ENCODE measurements at regions not wholly inside any gene's neighbourhood (a gene's known extent, or its start where the extent isn't known, plus 50 kb on each side); places are given as distances from the start of the nearest gene placed in this dataset.

DNA sequence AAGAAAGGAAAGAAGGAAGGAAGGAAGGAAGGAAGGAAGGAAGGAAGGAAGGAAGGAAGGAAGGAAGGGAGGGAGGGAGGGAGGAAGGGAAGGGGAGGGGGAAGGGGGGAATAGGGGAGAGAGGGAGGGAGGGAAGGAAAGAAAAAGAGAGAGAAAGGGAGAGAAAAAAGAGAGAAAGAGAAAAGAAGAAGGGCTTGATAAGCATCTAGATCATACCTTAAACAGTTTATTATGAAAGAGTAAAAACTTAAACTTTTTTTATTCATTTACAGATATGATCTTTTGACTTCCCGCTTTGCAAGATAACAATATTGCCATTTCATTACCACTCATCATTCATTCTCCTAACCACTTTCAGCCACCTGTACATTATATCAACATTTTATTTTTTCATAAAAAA, 53.6 kb upstream of the TMEM106B start:
- intact Hi-C loops (cut with DNase I), result no loop called here
- TF ChIP-seq POLR2A (IDR thresholded peaks at IDR 0.05) (no peak), CTCF (IDR thresholded peaks at IDR 0.05) (no peak)

DNA sequence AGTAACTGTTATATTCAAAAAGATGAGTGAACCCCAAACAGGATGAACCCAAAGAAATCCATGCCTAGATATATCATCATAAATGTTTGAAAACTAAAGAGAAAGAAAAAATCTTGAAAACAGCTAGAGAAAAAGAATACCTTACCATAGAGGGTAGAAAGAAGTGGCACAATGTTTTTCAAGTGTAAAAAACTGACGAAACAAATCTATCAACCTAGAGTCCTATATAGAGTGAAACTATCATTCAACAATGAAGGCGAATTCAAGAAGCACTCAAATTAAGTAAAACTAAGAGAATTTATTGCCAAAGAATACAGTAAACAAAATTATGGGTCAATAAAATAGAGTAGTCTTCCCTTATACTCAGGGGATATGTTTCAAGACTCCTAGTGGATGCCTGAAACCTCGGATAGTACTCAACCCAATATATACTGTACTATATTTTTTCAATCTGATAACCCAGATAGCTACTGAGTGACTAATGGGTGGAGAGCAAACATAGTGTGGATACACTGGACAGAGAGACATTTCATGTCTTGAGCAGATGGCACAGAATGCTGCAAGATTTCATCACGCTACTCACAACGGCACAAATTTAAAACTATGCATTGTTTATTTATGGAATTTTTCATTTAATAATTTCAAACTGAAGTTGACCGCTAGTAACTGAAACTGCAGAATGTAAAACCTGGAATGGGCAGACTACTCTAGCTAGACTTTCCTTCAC, 52.6 kb upstream of the TMEM106B start:
- intact Hi-C loops (cut with DNase I), result no loop called here
- Histone ChIP-seq H3K4me1 (replicated peaks in 1 of 2) (no peaks in the 10 kb centered on the region), H3K9me3 (replicated peaks in 1 of 3) (peaks cover 0 to 4% (median 0%) of the 10 kb centered on the region in 3 donors), H3K36me3 (replicated peaks in 1 of 2) (no peaks in the 10 kb centered on the region), H3K27me3 (no peaks in the 10 kb centered on the region), H3K4me3 (no peak overlapping the region), H3K27ac (no peak overlapping the region)
- no peak for DNase-seq
- WGBS, 4 donors, result 61 to 82% (median 75%) methylated on average over 6 of the region's 6 CpGs
- TF ChIP-seq CTCF (IDR thresholded peaks at IDR 0.05) (no peak), POLR2A (IDR thresholded peaks at IDR 0.05) (no peak)

More for the DNA sequence above, 53.6 kb upstream of the TMEM106B start:
- peaks cover 0 to 4% (median 0%) of the 10 kb centered on the region in 3 donors for H3K9me3 ChIP-seq (replicated peaks in 1 of 3)
- H3K4me3 ChIP-seq, result no peak overlapping the region
- DNase-seq, result no peak
- no peaks in the 10 kb centered on the region for H3K36me3 ChIP-seq (replicated peaks in 1 of 2)
- H3K27ac ChIP-seq, result no peak overlapping the region
- no peaks in the 10 kb centered on the region for H3K27me3 ChIP-seq
- H3K4me1 ChIP-seq (replicated peaks in 1 of 2), result no peaks in the 10 kb centered on the region
- WGBS, 4 donors, result 31 to 88% (median 38%) methylated on average over 1 of the region's 1 CpG

GRCh38 chr7:12161146-12161545, 49.9 kb upstream of the TMEM106B start:
- Histone ChIP-seq H3K36me3 (replicated peaks in 1 of 2) (no peaks in the 10 kb centered on the region), H3K27ac (no peak overlapping the region), H3K9me3 (replicated peaks in 1 of 3) (peaks cover 0 to 4% (median 0%) of the 10 kb centered on the region in 3 donors), H3K4me3 (no peak overlapping the region), H3K27me3 (no peaks in the 10 kb centered on the region), H3K4me1 (replicated peaks in 1 of 2) (no peaks in the 10 kb centered on the region)
- TF ChIP-seq POLR2A (IDR thresholded peaks at IDR 0.05) (no peak), CTCF (IDR thresholded peaks at IDR 0.05) (no peak)
- DNase-seq, result no peak
- intact Hi-C loops (cut with DNase I), result no loop called here
- WGBS, 4 donors, result 25 to 69% (median 57%) methylated on average over 2 of the region's 2 CpGs

Data from adrenal gland (tissue), 9 donors.